ENCODE measurements at regions not wholly inside any gene's neighbourhood (a gene's known extent, or its start where the extent isn't known, plus 50 kb on each side); places are given as distances from the start of the nearest gene placed in this dataset.

DNA sequence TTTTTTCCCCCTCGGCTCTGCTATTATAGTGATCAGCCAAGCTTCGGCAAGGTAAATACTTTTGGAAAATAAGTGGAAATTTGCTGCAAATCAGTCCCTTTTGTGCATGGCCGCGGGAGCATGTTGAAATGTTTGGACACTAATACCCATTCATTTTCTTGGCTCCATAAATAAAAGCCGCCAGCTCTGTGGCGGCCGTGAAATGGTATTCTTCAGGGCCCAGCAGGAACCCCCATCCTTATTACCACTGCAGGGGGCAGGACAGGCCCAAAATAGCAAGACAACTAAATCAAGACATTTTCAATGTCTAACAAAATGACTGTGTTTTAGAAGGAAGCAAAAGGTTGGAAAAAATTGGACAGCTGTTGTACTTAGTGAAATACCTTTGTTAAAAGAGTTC is 362.3 kb downstream of the NR2F2 start:
- DNase-seq: no peak

DNA sequence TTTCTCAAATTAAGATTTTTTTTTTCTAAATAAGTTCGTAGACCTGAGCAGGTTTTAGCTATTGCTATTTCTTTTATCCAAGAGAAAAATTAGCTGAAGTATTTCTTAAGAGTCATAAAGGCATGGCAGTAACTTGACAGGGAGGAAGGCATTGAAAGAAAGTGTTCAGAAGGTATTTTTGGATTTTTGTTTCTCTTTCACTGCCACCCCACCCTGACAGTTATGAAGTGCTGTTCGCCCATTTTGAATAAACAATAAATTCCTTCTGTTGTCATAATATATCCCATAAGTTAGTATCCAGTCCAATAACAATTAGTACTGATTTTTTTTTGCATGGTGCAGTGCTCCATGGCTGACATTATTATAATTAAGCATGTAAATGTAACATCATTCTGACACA is 363.0 kb downstream of the NR2F2 start:
- no peak for DNase-seq

DNA sequence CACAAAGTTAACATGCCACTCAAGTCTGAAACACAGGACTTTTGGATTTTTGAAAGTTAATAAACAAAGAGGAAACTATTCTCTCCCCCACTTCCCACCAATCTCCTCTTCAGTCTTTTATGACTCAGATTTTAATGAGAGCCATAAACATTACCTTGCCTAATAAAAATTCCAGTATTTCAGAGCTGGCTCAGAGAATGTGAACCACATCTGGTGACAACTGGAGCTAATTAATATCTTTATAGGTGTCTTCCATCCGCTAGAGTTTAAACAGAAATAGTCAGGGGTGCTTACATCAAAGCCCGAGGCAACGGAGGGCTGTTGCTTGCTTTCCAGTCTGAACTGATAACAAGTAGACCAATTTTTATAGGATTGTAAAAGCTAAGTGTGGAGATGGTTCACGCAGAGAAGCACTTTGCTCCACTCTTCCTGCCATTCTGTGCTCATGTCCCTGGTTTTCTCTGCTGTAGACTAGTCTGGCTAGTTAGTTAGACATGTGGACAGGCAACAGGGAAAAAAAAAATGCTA is 363.6 kb downstream of the NR2F2 start:
- no peak for DNase-seq

DNA sequence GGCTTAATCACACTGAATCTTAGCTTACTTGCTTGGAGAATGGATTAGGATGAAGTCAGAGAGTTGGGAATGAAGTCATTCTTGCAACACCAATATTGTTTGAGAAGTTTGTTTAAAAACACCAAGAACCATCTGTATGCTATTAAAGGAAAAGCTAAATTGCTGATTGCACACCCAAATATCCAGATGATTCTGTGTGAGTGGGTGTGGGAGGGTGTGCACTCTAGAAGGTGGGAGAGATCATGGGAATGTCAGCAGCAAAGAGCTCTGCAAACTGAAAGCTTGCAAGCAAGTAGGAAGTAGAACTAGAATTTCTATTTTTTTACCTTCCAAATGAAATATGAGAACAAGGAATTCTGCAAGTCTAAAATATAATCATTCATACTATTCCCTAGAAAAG is 364.9 kb downstream of the NR2F2 start:
- DNase-seq: no peak

DNA sequence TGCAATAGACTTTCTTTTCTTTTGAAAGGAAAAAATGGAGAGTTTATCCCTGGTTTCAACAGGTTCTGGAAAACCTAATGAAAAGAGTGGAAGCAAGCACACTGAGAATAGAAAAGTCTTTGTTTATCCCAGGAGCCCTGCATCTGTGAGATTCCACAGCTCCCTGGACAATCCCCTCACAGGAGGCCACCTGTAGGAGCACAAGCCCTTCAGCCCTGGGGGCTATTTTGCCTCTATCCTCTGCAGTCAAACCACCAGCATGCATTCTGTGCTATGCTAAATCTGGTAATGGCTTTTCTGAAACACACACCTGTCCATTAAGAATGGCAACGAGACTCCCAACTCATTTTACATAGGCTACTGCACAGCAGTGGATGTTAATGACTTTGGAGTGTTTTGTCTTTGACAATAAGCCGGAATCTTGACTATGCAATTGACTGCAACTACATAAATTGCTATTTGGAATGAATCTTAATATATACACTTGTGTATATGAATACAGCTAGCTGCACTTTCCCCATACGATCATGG is 369.4 kb downstream of the NR2F2 start:
- DNase-seq: no peak

DNA sequence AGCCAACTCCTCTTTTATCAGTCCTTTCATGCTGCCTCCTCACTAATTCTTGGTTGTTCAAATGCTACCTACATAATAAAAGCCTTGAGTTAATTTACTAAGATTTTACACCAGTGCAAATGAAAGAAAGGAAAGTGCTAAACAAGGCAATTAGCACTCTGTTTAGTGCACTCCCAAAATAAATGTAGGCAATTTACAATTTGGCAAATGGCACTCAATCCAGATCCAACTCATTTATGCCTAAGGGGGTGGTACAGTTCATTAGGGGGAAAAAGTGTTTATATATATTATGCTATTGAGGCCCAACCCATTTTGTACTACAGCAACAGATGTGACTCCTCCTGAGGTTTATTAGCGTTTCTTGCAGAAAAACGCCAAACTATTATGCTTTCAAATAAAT is 370.1 kb downstream of the NR2F2 start:
- DNase-seq: no peak

DNA sequence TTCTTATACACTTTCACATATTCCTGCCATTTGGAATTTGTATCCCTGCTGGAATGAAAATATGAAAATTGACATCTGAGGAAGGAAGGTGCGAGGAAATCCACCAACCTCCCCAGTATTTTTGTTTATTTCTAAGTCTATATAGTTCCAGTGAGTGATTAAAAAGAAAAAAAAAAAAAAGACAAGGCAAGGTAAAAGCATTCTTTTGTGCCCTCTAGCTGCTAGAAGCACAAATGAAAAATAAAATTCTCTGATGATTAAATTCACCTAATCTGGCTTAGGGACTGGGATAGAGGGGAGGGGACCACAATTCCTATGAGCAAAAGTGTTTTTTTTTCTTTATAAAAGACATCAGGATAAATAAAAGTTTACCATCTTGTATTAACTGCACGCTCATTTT is 370.9 kb downstream of the NR2F2 start:
- no peak for DNase-seq

DNA sequence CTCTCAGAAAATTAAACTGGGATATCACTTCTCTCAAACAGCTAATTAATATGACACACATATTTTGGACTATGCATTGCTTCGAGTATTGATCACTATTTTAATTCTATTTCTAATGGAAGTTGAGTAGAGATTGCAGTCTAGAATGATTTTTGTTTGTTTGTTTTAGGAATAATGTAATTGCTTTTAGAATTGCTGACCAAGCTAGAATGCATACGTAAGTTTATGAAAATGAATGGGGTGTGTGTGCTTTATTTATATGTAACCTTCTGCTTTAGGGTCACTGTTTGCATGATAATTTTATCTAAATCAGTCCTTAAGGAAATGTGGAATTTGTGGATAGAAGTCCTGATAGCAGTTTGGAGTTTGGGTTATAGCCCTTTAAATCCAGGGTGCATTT is 371.4 kb downstream of the NR2F2 start:
- DNase-seq: no peak

DNA sequence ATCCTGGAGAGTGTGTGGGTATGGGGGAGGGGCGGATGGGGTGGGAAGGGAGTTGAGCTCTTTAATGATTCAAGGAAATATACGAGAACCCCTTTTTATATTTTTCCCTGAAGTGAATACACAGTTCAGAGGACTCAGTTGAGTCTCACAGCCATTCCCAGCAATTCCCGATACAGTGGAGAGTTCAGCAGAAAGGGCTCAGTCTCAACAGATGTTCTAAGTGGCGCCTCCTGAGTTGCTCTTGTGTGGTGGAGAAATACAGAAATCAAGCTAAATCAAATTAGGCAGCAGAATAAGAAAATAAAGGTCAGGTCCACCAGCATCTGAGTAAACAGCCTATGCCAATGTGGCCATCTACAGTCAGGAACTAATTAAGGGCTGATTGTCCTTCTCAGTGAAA is 372.1 kb downstream of the NR2F2 start:
- DNase-seq: no peak

DNA sequence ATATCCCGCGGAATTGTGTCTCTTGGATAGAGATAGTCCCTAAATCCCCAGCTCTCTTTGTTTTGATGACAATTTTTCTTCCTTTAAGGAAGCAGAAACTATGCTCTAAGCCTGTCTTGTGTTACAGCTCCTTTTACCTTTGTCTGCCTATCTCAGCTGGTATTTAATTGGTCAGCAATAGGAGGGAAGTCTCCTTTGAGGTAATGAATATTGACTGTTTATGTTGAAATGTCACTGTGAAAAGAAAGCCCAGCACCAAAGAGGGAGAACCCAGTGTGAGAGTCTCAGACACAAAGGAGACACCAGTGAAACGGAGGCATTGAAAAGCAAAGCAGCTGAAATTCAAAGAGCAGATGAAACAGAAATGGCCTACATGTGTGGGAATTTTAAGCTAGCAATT is 372.6 kb downstream of the NR2F2 start:
- no peak for DNase-seq

DNA sequence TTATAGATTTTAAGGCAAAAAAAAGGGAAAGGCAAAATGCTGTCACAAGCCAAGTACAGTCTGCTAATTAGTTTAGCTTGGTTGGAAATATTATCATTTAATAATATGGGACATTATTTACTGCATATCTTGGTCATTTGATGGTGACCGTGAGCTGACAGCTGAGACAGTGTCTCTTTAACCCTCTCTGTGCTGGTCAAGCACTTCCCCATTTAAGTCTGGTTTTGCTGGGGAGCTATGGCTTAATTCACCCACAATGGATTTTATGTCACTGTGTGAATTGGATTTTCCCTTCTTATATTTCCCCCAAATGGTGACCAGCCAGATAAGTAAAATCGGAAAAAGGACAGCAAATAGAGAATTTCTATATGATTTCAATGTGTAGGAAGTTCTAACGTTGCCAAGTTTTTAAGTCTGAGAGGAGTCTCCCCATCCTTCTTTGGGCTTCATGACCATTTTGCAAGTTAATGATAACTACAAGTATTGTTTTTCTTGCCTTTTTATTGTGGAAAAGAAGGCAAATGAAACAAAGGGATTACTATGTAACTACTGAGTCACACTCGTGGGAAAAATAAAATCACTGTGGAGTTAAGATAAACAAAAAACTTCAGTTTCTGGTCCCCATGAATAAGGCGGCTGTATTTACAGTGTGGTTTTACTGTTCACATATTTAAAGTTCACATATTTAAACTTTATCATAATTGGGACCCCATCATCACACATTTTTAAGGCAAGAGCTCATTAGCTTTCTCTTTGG is 373.5 kb downstream of the NR2F2 start:
- DNase-seq: no peak

DNA sequence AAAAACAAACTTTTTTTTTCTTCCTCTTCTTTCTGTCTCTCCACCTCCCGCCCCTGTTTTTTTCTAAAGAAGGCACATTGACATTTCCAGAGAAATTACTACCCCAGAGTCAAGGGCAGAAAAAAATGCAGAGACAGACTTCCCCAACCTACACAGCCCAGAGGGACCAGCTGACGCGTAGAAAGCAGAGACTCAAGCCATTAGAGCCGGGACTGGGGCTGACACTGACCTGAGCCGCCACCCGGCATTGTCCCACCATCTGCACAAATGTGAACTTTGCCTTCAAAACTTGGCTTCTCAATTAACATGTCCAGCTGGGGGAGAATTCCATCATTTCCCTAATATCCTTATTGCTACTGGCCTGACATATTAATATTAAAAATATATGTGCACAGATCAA is 385.6 kb downstream of the NR2F2 start:
- no peak for DNase-seq

DNA sequence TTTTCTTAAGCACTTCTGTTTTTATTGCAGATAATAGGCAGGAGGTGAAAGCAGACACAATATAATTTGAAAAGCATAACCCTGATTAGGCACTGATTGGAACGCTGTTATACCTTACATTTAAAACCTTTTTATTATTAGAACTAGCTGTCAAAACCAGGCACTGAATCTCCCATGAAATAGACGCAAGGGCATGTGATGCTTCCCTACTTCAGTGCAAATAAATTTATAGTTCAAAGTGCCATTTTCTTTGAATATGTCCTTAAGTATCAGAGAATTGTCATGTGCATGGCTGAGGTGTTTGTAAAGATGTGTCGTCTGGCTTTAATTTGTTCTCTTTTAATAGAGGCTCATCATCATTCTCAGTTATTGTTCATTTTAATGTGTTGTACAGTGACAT is 386.0 kb downstream of the NR2F2 start:
- no peak for DNase-seq

DNA sequence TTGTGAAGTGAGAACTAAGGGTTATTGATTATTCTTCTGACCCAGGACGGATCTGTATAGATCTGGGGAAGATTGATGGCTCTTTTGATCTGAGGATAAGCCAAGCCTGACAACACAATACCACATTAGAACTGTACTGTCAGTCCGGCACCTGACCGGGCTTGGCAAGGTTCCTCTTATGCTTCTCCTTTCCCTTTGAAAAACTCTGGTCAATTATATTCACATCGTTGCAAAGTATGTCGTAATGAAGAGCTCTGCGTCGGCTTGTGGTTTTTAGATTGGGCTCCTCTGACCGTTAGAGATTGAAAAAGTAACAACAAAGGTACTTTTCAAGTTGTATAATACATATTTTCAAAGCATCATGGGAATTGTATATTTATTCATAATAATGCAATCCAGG is 389.8 kb downstream of the NR2F2 start:
- no peak for DNase-seq

DNA sequence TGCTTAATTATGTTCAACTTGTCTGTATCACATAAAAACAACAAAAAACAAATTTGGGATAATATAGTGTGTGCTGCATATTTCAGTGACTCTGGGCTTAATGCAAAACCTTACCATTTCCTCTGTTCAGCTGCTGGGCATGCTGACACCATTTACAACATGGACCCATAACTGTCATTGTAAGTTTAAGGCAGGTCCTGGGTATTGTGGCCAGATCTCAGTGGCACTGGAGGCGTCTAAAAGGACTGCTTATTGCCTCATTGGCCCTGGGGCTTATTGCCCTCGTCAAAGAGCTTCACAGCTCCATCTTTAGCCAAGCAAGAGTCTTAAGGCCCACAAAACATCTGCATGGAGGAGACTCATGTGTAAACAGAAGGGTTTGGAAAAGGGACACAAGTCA is 390.2 kb downstream of the NR2F2 start:
- no peak for DNase-seq

DNA sequence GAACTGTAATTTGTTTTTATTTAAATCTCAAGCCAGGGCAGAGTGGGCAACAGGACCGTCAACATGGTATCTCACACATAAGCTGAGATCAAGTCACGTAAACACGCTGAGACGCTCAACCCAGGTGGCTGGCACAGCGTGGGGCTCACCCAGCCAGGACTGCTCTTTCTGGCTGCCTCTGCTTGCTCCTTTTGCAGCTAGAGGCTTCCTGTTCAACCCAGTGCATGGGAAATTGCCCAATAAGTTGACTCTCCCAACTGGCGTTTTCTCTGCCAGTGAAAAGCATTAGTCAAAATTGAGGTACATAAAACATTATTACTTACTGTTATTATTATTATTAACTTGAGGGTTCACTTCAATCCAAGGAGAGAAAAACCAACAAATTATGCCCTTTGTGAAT is 398.1 kb downstream of the NR2F2 start:
- DNase-seq: no peak

DNA sequence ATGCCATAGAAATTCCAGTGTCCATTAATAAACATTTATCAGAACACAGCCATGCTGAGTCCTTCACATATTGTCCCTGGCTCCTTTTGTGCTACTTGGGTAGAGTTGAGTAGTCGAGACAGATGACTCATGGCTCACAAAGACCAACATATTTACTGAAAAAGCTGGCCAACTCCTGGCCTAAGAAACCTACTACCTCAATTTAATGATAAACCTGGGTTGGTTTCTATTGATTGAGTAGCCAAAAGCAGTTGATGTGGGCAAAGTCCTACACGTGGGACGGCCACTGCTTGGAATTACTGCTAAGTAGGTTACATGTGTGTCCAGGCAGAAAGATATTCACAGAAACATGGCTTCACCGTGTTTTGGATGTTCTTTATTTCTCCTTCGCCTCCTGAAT is 402.2 kb downstream of the NR2F2 start:
- no peak for DNase-seq

DNA sequence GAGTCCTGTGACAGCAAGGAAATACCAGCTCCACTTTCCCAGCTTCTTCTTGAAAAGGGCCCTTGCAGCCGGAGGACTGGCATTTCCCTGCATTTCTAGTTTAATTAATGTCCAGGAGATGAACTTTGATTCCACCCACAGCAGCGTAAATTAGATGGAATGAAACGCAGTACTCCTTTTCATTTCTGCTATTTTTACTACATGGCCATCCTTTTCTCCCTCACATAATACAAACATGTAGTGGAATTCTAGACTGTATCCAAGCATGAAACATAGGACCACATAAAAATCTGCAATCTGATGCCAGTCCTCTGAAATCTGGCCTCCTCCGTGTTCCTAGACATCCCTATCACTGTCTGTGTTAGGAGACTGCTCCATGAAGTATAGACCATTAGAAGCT is 403.2 kb downstream of the NR2F2 start:
- no peak for DNase-seq

DNA sequence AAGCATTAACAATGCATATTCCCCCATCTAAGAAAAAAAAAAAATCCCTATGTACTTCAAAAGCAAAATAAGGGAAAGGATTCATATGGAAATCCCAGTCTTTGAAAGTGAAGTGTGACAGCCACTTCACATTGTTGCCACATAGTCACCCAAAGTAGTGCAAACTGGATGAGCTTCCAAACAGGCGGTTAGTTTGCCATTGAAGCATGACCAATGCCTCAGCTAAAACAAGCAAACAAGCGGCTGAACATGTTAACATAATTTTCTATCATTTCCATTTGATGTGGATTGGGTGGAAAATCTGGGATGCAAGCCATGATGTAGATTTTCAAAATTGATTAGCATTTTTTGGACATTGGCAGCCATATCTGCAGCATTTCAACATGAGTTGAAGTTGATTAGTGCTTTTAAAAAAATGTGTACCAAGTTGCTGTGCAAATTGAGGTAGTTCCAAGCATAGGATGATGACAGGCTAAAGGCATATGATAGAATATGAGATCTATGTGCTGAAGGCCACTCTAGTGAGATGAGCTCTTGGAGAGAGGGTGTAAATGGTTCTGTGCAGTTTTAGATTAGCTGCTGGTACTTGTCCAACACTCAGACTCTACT is 405.2 kb downstream of the NR2F2 start:
- no peak for DNase-seq

DNA sequence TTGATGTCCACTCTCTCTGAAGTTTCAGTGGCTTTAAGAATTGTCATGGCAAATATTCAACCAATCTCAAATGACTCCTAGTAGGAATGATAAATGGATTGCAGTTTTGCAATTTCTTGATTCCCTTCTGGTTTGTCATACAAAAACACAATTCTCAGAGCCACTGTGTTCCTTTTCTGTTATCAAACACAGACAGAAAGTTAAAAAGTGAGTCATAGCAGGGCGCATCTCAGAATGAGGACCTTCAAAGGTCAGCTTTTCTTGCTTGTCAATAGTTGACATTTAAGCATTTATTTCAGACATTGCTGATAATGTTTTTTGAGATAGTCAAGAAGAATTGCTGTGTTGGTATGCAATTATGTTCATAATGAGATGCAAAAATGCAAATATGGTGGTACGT is 405.9 kb downstream of the NR2F2 start:
- no peak for DNase-seq

DNA sequence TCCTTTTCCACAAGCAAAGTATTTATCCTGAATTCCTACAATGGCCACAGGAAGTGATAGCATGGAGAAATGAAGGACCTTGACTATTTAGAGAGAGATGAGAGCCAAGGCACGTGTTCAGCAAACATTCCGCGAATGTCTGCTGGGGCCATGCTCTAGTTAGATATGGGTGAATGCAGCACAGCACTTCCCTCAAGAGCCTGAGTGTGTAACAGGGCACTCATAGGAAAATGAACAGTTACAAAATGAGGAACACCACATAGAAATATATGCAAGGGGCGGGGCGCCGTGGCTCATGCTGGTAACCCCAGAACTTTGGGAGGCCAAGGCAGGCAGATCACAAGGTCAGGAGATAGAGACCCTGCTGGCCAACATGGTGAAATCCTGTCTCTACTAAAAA is 406.9 kb downstream of the NR2F2 start:
- no peak for DNase-seq

DNA sequence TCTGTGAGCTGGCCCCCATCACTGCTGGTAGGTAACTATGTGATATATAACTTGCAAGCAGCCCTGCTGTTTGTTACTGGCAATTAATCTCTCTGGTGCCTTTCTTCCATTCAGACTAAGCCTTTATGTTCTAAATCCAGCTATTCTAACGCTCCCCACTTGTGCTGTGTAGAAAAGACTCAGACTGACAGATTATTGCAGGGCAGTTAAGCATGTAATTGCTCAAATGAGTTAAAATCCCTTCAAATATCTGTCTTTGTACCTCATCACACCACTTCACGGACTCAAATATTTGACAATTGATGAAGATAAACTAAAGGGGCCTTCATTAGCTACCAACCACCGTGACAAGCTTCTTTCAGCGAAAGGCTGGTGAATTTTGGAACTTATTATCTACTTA is 416.2 kb downstream of the NR2F2 start:
- no peak for DNase-seq

DNA sequence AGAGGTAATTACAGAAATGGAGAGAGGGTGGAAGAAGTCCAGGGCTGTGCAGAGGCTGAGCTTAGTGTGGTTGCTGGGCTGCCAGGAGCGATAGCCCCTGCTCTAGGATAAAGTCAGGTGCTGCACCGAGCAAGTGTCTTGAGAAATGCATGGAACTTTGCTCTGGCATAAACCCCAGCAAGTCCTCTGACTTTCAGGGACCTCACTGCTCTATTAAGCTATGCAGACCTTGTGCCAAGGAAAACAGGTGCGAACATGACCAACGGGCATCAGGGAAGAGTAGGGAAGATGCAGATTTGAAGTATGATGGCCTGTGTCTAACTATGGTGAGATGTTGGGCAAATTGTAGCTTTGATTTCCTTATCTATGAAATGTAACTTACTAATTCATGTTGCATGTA is 416.8 kb downstream of the NR2F2 start:
- DNase-seq: no peak

DNA sequence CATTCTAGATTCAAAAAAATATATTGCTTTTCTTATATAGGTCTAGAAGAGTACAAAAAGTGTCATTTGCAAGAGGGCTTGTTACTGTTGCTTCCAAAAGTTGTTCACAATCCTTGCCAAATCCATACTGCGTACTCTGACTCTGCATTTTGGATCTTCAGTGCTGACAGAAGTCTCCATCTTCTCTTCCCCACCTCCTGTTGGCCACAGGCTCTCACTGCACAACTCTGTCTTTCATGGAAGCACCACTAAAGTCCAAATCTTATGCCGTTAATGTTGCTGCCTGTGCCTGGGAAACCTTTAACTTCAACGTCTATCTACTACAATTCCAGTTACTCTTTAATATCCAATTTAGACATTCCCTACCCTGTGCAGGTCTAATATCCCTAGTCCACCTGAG is 419.9 kb downstream of the NR2F2 start:
- DNase-seq: no peak

DNA sequence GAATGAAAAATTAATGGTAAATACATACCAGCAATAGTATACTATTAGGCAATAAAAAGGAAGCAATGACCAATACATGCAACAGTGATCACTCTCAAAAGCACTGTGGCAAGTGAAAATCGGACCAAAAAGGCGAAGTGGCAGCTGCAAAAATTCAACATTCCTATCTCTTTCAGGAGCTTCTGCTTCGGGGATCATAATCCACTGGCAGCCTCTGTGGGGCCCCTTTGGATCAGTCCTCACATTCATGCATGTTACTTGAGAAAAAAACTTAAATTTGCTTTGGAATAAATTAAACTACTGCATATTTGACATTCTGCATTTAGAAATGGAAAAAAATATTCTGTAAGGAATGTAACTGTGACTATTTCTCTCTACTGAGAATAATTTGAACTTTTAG is 425.6 kb downstream of the NR2F2 start:
- DNase-seq: no peak

Data from activated naive CD4-positive, alpha-beta T cell treated with Interleukin-2 at 50 U/mL for 16 hours (primary cell).